ENCODE measurements at regions not wholly inside any gene's neighbourhood (a gene's known extent, or its start where the extent isn't known, plus 50 kb on each side); places are given as distances from the start of the nearest gene placed in this dataset.

GRCh38 chr12:107495604-107496003 lies 190.0 kb upstream of the PWP1 start:
- no peak for TF ChIP-seq SNAPC5 (CRISPR knock-in tag; IDR thresholded peaks at IDR 0.05; ENCODE audit: borderline replicate concordance)
- TF ChIP-seq ZNF709 (CRISPR knock-in tag; IDR thresholded peaks at IDR 0.05), result no peak
- TF ChIP-seq TBP (CRISPR knock-in tag; IDR thresholded peaks at IDR 0.05), result no peak
- TF ChIP-seq ZFX (CRISPR knock-in tag; IDR thresholded peaks at IDR 0.05; ENCODE audit: low read depth), result no peak
- no peak for TF ChIP-seq HNF1A (IDR thresholded peaks at IDR 0.05; ENCODE audit: low read depth)
- TF ChIP-seq HNF1A (CRISPR knock-in tag; IDR thresholded peaks at IDR 0.05; ENCODE audit: borderline replicate concordance), result no peak
